Fibroblast of gingiva (primary cell): ENCODE measurements at regions not wholly inside any gene's neighbourhood (a gene's known extent, or its start where the extent isn't known, plus 50 kb on each side); places are given as distances from the start of the nearest gene placed in this dataset.
"Not testable (repeated sequence)": the region's sequence is repeated elsewhere in the genome, so short reads cannot be mapped to it uniquely, and the experiment has no call there.

Experiments
- DNase-seq: peaks from one replicate; pipeline ENCODE4 v3.0.0-alpha.2; 2011; ENCODE audit warnings: low read depth

- DNase-seq = no peak
Measured at GRCh38 chr2:217588266-217588665, 414.5 kb downstream of the TNS1 start.

DNA sequence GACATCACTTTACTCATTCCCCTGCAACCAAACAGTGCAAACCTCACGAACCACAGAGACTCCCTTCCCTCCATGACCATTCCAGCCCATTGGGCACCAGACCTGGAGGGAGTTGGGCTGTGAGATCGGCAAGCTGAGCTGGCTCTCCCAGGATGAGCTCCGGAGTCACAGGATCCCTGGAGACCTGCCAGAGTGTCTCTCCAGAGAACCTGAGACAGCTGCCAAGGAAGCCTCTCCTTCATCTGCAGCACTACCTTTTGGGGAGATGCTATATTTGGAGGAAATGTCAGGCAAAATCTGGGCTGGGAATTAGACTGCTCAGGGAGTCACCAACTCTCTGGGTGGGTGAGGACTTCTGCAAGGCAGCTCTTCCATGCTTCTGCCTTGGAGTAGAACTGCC is 417.4 kb downstream of the TNS1 start:
- no peak for DNase-seq

GRCh38 chr2:217580407-217580806 is 422.4 kb downstream of the TNS1 start:
- not testable (repeated sequence) for DNase-seq

- no peak for DNase-seq
Measured at GRCh38 chr2:217573571-217573970, 429.2 kb downstream of the TNS1 start.

DNA sequence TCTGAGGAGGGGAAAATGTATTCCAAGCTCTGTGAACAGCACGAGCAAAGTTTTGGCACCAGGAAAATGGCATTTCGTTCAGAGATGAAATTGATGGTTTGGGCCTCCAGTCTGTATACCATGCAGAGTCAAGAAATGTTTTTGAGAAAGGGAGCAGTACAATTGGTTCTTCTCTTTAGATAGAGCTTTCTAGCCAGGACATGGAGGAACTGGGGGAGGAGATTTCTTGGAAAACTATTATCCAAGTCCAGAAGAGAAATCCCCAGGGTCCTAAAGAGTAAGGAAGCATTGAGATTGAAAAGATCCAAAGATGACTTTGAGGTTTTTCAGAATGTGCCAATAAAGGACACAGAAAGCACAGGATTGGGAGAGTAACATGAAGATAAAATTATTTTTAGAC is 432.4 kb downstream of the TNS1 start:
- DNase-seq = no peak

- peak; percentile 44 for DNase-seq
Measured at GRCh38 chr2:217568289-217568971, 434.4 kb downstream of the TNS1 start.

DNA sequence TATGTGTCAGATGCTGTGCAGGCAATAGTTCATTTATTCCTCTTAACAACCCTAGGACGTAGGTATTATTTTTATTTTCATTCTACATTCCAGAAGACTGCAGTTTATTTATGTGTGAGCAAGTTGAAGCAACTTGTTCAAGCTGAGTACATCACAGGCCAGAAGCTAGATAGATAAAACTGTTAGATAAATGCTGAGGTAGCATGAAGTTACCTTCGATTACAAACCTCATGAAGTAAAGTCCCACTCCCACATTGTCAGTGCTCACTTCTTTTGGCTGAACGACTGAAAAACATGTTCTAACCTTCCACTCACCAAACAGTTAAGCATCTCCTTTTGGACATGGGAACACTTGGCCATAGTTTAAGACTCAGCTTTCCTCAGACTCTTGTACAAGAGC is 439.2 kb downstream of the TNS1 start:
- DNase-seq = no peak

DNA sequence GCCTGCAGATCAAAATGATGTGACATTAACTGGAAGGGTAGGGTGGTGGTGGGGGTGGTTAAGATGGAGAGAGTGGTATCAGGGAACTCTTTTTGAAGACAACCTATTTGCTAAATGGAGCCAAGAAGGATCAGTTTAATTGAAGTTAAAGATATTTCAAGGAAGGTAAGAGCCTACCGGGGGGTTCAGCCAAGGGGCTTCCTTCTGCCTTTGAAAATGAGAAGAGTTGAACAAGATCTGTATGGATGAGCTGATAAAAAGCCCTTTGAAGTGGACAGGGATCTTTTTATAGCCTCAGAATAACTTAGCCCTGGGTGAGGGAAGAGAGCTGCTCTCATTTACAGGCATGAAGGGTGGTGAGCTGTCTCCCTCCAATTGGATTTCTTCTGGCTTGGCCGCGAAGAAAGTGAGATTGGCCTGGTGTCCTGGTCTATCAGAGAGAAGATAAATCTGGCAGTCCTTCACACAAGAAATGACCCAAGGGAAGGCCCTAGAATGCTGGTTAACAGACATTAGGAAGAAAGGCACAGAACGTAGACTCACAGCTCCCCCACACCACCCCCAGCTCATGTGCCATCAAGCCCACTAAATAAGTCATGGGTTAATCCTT is 439.8 kb downstream of the TNS1 start:
- DNase-seq = no peak

DNA sequence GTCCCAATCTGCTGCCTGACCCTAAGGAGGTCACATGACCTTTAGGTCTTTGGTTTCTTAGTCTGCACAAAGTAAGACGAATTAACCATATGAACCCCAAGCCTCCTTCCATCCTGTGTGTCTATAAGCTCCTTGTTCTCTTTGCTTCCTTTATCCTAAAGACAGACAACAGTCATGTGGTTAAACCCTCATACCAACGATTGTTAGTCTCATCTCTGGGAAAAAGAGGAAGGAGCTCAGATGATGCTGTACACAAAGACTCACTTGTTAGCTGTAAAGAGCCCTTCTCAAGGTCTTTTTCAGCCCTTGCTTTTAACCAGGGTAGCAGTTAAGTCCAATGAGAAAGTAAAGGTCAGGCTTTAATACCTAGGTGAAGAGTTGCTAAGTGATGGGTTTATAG is 443.7 kb downstream of the TNS1 start:
- DNase-seq = no peak

- DNase-seq = no peak
Measured at GRCh38 chr2:217555081-217555876, 447.5 kb downstream of the TNS1 start.

GRCh38 chr2:217553679-217554078 is 449.1 kb downstream of the TNS1 start:
- DNase-seq = no peak

DNA sequence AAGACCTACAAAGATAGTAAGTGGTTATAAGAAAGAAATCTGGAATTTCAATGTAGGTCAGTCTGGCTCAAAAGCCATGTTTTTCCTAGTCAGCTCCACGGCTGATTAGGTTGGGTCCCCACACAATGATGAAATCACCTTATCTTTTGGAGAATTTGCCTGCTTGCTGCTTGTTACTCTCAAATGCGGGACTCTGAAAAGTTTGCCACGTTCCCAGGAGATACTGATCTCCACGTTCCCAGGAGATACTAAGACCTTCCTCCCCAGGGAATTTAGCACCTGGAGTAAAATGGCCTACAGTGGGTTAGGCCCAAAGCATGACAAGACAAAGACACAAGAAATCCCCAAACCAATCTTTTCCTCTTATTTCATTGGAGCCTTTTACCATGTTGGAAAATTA is 449.6 kb downstream of the TNS1 start:
- no peak for DNase-seq

GRCh38 chr2:217552081-217552480 is 450.7 kb downstream of the TNS1 start:
- DNase-seq = no peak

GRCh38 chr2:217551252-217551899 is 451.4 kb downstream of the TNS1 start:
- peak; percentile 19 for DNase-seq

- DNase-seq = no peak
Measured at GRCh38 chr2:217539126-217539525, 463.7 kb downstream of the TNS1 start.

GRCh38 chr2:217538719-217539118 is 464.1 kb downstream of the TNS1 start:
- DNase-seq = no peak

DNA sequence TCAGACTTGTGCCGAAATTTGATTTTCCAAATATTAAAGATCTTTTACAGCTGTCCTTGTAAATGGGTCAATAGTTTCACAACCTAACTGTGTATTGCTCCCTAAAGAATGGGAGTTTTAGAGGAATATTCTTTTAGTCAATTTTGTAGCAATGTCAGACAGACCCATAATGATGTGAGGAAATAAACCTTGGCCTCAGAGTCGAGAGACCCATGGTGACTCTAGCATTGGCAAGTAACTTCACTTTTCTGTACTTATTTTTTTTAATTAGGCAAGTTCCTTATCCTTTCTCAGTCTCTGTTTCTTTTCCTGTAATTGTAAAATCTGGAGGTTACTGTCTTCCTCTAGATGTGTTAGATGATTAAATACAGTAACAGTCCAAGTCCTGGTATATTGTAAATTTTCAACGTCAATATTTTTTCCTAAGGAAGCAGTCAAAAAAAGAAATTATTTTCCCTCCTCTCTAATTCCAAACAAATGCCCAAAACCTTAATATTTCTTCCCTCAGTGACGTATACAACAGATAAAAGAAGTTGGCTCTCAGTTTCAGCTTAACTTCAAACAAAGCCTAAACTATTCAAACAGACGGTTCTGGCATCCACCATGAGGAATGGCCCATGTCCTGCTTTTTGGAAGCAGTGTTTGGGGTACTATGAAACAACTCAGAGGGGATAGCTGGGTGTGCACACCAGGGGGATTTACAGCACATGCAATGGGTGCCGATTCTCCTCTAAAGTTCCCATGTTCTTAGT is 466.7 kb downstream of the TNS1 start:
- no peak for DNase-seq

GRCh38 chr2:217530392-217531090 is 472.3 kb downstream of the TNS1 start:
- DNase-seq = no peak

DNA sequence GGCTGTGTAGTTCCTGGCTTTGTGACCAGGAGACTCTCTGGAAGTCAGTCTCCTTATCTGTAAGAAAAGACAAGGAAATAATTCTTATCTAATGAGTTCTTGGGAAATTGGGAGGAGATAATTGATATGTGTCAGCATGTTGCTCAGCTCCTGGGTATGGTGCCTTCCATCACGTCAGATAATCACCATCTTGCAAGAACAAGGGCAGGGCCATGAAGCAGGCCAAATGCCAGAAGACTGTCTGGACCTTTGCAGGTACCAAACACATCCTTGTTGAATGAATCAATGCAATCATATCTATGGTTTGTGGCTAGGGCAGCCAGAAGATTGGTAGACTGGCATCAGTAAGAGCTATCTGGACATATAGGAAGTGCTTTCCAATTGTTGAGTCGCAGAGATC is 473.5 kb downstream of the TNS1 start:
- DNase-seq = no peak

- DNase-seq = no peak
Measured at GRCh38 chr2:217527590-217528202, 475.1 kb downstream of the TNS1 start.

- DNase-seq = no peak
Measured at GRCh38 chr2:217525076-217525475, 477.7 kb downstream of the TNS1 start.
